GM13977 (cell line): ENCODE measurements at regions not wholly inside any gene's neighbourhood (a gene's known extent, or its start where the extent isn't known, plus 50 kb on each side); places are given as distances from the start of the nearest gene placed in this dataset.

Experiments
- DNase-seq: peaks from one replicate; pipeline ENCODE4 v3.0.0; 2012; ENCODE audit warnings: low spot score
- in situ Hi-C: fragments of 300-500 bp; cut with MboI; formaldehyde crosslinking; loops from one replicate; pipeline ENCODE4 v1.12.0; 2022; ENCODE audit warnings: low sequenced_read_pairs, low pct_unique_long_range_greater_than_20kb, mixed read lengths, inconsistent platforms; ENCODE audit not compliant: unreplicated experiment
- TF ChIP-seq, protein P1 (sequence below): IDR thresholded peaks from 2 replicates; pipeline ENCODE4 v1.5.1; 2012; ENCODE audit warnings: mild to moderate bottlenecking, control low read depth; ENCODE audit not compliant: insufficient read depth; ENCODE audit errors: extremely low read depth, missing control alignments

GRCh38 chr1:60547821-60548220 lies 474.3 kb upstream of the C1orf87 start:
- in situ Hi-C loops, result no loop called here
- TF ChIP-seq, protein P1, sequence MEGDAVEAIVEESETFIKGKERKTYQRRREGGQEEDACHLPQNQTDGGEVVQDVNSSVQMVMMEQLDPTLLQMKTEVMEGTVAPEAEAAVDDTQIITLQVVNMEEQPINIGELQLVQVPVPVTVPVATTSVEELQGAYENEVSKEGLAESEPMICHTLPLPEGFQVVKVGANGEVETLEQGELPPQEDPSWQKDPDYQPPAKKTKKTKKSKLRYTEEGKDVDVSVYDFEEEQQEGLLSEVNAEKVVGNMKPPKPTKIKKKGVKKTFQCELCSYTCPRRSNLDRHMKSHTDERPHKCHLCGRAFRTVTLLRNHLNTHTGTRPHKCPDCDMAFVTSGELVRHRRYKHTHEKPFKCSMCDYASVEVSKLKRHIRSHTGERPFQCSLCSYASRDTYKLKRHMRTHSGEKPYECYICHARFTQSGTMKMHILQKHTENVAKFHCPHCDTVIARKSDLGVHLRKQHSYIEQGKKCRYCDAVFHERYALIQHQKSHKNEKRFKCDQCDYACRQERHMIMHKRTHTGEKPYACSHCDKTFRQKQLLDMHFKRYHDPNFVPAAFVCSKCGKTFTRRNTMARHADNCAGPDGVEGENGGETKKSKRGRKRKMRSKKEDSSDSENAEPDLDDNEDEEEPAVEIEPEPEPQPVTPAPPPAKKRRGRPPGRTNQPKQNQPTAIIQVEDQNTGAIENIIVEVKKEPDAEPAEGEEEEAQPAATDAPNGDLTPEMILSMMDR, result no peak
- no peak for DNase-seq

DNA sequence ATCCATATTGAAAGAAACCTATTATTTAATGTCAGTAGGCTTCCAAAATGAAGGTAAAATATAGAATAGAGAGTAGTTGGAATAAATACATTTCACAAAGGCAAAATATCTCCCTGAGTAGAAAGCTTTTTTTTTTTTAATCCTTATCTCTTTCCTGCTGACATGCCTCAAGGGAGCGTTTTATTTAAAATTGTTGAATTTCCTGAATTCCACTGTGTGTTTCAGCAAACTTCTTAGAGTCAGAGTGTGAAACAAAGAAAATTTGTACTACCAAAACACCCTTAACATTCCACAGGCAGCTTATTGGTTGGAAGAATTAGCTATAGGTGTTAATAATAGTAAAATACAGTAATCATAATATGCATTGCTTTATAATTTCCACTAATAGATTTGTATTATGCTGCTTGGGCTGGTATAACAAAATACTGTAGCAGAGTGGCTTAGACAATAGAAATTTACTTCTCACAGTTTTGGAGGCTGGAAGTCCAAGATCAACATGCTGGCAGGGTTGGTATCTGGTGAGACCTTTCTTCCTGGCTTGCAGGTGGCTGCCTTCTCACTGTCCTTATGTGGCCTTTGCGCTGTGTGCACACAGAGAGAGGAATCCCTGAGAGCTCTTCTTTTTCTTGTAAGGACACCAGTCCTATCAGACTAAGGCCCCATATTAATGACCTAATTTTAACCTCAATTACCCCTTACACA lies 468.4 kb upstream of the C1orf87 start:
- TF ChIP-seq, protein P1, result no peak
- DNase-seq, result no peak
- in situ Hi-C loops, result no loop called here

GRCh38 chr1:60540141-60540540 lies 466.6 kb upstream of the C1orf87 start:
- in situ Hi-C loops, result no loop called here

GRCh38 chr1:60535713-60536112 lies 462.1 kb upstream of the C1orf87 start:
- TF ChIP-seq, protein P1, result no peak
- no peak for DNase-seq
- in situ Hi-C loops, result no loop called here

More at GRCh38 chr1:60540141-60540540, 466.6 kb upstream of the C1orf87 start:
- TF ChIP-seq, protein P1, result no peak
- no peak for DNase-seq

DNA sequence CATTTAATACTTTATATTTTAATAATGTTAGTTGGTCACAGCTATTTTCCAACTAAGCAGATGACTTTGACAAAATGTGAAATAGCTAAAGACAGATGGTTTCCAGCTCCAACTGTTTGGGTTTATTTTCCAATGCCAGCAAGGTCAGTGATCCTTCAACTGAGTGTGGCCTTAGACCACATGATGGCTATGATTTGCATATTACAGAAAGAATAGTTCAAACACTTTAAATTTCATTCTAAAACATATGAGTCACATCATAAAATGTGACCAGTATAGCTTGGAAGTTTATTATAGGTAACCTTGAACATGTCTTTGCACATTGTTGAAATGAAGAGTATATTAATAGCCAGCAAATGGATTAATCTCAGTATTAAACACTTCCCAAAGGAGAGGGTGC lies 454.0 kb upstream of the C1orf87 start:
- in situ Hi-C loops, result no loop called here
- TF ChIP-seq, protein P1, result no peak
- no peak for DNase-seq

GRCh38 chr1:60516996-60517395 lies 443.4 kb upstream of the C1orf87 start:
- no peak for DNase-seq
- in situ Hi-C loops, result no loop called here
- TF ChIP-seq, protein P1, result no peak
